Loucy (cell line): ENCODE measurements at regions not wholly inside any gene's neighbourhood (a gene's known extent, or its start where the extent isn't known, plus 50 kb on each side); places are given as distances from the start of the nearest gene placed in this dataset.

Experiments used
- H2AFZ ChIP-seq: fragments of 200-600 bp; sonication (generic); 2 replicates; pipeline ENCODE4 v1.6.0; 2016; ENCODE audit warnings: antibody characterized with exemption, mild to moderate bottlenecking, low read length, moderate library complexity
- H3F3A ChIP-seq: fragments of 200-600 bp; 2 replicates; pipeline ENCODE4 v1.6.0; 2016; ENCODE audit warnings: antibody characterized with exemption, low read depth, mild to moderate bottlenecking
- H3K27me3 ChIP-seq: fragments of 200-600 bp; sonication (generic); 2 replicates; pipeline ENCODE4 v1.6.1; 2014; ENCODE audit warnings: low read length, mild to moderate bottlenecking; ENCODE audit not compliant: insufficient read depth, poor library complexity, severe bottlenecking
- H3K36me3 ChIP-seq: fragments of 200-600 bp; sonication (generic); 2 replicates; pipeline ENCODE4 v1.6.1; 2016; ENCODE audit warnings: low read length; ENCODE audit not compliant: insufficient read depth
- H3K4me1 ChIP-seq: fragments of 200-600 bp; sonication (generic); 2 replicates; pipeline ENCODE4 v1.5.1; 2014; ENCODE audit warnings: low read length, mild to moderate bottlenecking; ENCODE audit not compliant: insufficient read depth, poor library complexity, severe bottlenecking
- H3K4me2 ChIP-seq: fragments of 200-600 bp; sonication (generic); 2 replicates; pipeline ENCODE4 v1.6.0; 2014; ENCODE audit warnings: antibody characterized with exemption, low read length, low read depth, mild to moderate bottlenecking; ENCODE audit not compliant: poor library complexity, severe bottlenecking
- H3K4me3 ChIP-seq: fragments of 200-600 bp; sonication (generic); 2 replicates; pipeline ENCODE4 v1.5.1; 2014; ENCODE audit warnings: low read length, mild to moderate bottlenecking, mixed read lengths; ENCODE audit not compliant: poor library complexity, severe bottlenecking
- H3K79me2 ChIP-seq: fragments of 200-600 bp; sonication (generic); 2 replicates; pipeline ENCODE4 v1.6.1; 2014; ENCODE audit warnings: low read length; ENCODE audit not compliant: insufficient read depth
- H3K9ac ChIP-seq: fragments of 200-600 bp; sonication (generic); 2 replicates; pipeline ENCODE4 v1.6.0; 2014; ENCODE audit warnings: mild to moderate bottlenecking, low read depth, low read length, moderate library complexity; ENCODE audit not compliant: poor library complexity, severe bottlenecking
- H3K9me2 ChIP-seq: fragments of 200-600 bp; sonication (generic); replicated peaks from 2 replicates; pipeline ENCODE4 v1.6.1; 2016; ENCODE audit warnings: low read depth, low read length, mixed read lengths
- H3K9me3 ChIP-seq: fragments of 200-600 bp; sonication (generic); 2 replicates; pipeline ENCODE4 v1.6.1; 2014; ENCODE audit warnings: mild to moderate bottlenecking, antibody characterized with exemption, low read length, low read depth; ENCODE audit not compliant: insufficient read depth
- H4K20me1 ChIP-seq: fragments of 200-600 bp; sonication (generic); 2 replicates; pipeline ENCODE4 v1.6.0; 2014; ENCODE audit warnings: antibody characterized with exemption, low read length, mild to moderate bottlenecking; ENCODE audit not compliant: insufficient read depth, poor library complexity, severe bottlenecking
- CTCF ChIP-seq: fragments of 200-600 bp; sonication (generic); conservative IDR thresholded peaks from 2 replicates; pipeline ENCODE4 v1.5.1; 2014; ENCODE audit warnings: mild to moderate bottlenecking, antibody characterized with exemption, low read length
- EZH2phosphoT487 ChIP-seq: fragments of 200-600 bp; IDR thresholded peaks from 2 replicates; pipeline ENCODE4 v1.6.1; 2018; ENCODE audit warnings: antibody characterized with exemption, mild to moderate bottlenecking, moderate library complexity, borderline replicate concordance

- Histone ChIP-seq H3K9me3 (no peaks in the 10 kb centered on the region), H3K9ac (no peak overlapping the region), H3K36me3 (no peaks in the 10 kb centered on the region), H4K20me1 (no peaks in the 10 kb centered on the region), H3K4me3 (no peak overlapping the region), H3K4me1 (peaks cover under 1% of the 10 kb centered on the region), H3K79me2 (no peaks in the 10 kb centered on the region), H3K4me2 (no peak overlapping the region), H3F3A (no peaks in the 10 kb centered on the region), H3K9me2 (no peaks in the 10 kb centered on the region), H3K27me3 (no peaks in the 10 kb centered on the region), H2AFZ (no peak overlapping the region)
- no peak for TF ChIP-seq EZH2phosphoT487
- TF ChIP-seq CTCF = no peak
Measured at GRCh38 chr6:137692806-137693205, 174.3 kb upstream of the TNFAIP3 start.

- Histone ChIP-seq H3K9me3 (no peaks in the 10 kb centered on the region), H2AFZ (no peak overlapping the region), H3K79me2 (no peaks in the 10 kb centered on the region), H3K9me2 (no peaks in the 10 kb centered on the region), H3K4me1 (peaks cover 7% of the 10 kb centered on the region), H3K36me3 (no peaks in the 10 kb centered on the region), H4K20me1 (no peaks in the 10 kb centered on the region), H3K4me3 (no peak overlapping the region), H3F3A (no peaks in the 10 kb centered on the region), H3K27me3 (no peaks in the 10 kb centered on the region), H3K4me2 (no peak overlapping the region), H3K9ac (no peak overlapping the region)
- no peak for TF ChIP-seq EZH2phosphoT487
- no peak for TF ChIP-seq CTCF
Measured at GRCh38 chr6:137693711-137694110, 173.3 kb upstream of the TNFAIP3 start.

DNA sequence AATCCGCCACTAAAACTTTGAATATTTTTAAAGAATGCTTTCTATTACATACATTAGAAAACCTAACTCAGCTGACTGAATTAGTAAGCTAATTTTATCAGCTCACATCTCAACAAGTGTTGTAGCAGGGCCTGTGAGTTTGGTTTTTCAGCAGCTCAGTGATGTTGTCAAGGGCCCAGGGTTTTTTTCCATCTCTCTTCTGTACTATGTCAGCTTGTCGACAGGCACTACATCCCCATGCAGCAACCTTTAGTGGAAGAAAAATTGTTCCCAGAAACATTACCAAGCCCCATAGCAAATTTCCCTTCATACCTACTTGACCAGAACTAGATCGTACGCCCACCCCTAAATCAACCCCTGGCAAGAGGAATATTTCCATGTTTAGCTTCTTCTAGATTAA, 170.3 kb upstream of the TNFAIP3 start:
- H3K9ac ChIP-seq = no peak overlapping the region
- no peak overlapping the region for H3K4me3 ChIP-seq
- H2AFZ ChIP-seq = no peak overlapping the region
- no peaks in the 10 kb centered on the region for H3K9me2 ChIP-seq
- no peaks in the 10 kb centered on the region for H3K9me3 ChIP-seq
- H3K4me1 ChIP-seq = peaks cover 15% of the 10 kb centered on the region
- no peaks in the 10 kb centered on the region for H3F3A ChIP-seq
- H3K27me3 ChIP-seq = no peaks in the 10 kb centered on the region
- no peak overlapping the region for H3K4me2 ChIP-seq
- no peaks in the 10 kb centered on the region for H3K36me3 ChIP-seq
- H3K79me2 ChIP-seq = no peaks in the 10 kb centered on the region
- TF ChIP-seq CTCF = no peak
- no peak for TF ChIP-seq EZH2phosphoT487
- H4K20me1 ChIP-seq = no peaks in the 10 kb centered on the region
